ENCODE measurements at regions not wholly inside any gene's neighbourhood (a gene's known extent, or its start where the extent isn't known, plus 50 kb on each side); places are given as distances from the start of the nearest gene placed in this dataset.

- no peaks in the 10 kb centered on the region for H3K27me3 ChIP-seq (ENCODE audit: control insufficient read depth in 1 of 2, insufficient read depth in 2 of 2, low read length in 2 of 2)
- H3K4me3 ChIP-seq (ENCODE audit: low read depth in 1 of 2, low read length in 2 of 2) = no peak overlapping the region
- no peak overlapping the region for H3K27ac ChIP-seq (ENCODE audit: low read depth in 2 of 2, low read length in 1 of 2)
- no peaks in the 10 kb centered on the region for H3K4me1 ChIP-seq (ENCODE audit: control insufficient read depth in 2 of 2, insufficient read depth in 2 of 2, low read length in 1 of 2)
- H3K36me3 ChIP-seq (ENCODE audit: control insufficient read depth in 2 of 2, insufficient read depth in 2 of 2, low read length in 1 of 2) = no peaks in the 10 kb centered on the region
- H3K9me3 ChIP-seq (ENCODE audit: control insufficient read depth in 2 of 2, insufficient read depth in 1 of 2, low read depth in 1 of 2, low read length in 1 of 2) = no peaks in the 10 kb centered on the region
- 66 to 72% methylated on average over 3 of the region's 3 CpGs for WGBS, 2 donors
Measured at GRCh38 chr2:161017780-161018470, 142.3 kb upstream of the TANK start.

- Histone ChIP-seq H3K4me3 (ENCODE audit: low read depth in 1 of 2, low read length in 2 of 2) (no peak overlapping the region), H3K27me3 (ENCODE audit: control insufficient read depth in 1 of 2, insufficient read depth in 2 of 2, low read length in 2 of 2) (no peaks in the 10 kb centered on the region), H3K36me3 (ENCODE audit: control insufficient read depth in 2 of 2, insufficient read depth in 2 of 2, low read length in 1 of 2) (no peaks in the 10 kb centered on the region), H3K4me1 (ENCODE audit: control insufficient read depth in 2 of 2, insufficient read depth in 2 of 2, low read length in 1 of 2) (no peaks in the 10 kb centered on the region), H3K27ac (ENCODE audit: low read depth in 2 of 2, low read length in 1 of 2) (no peak overlapping the region), H3K9me3 (ENCODE audit: control insufficient read depth in 2 of 2, insufficient read depth in 1 of 2, low read depth in 1 of 2, low read length in 1 of 2) (no peaks in the 10 kb centered on the region)
- WGBS, 2 donors = 77 to 94% methylated on average over 5 of the region's 5 CpGs
Measured at GRCh38 chr2:161019311-161019710, 140.9 kb upstream of the TANK start.

GRCh38 chr2:161020437-161020836 lies 139.8 kb upstream of the TANK start:
- H3K27me3 ChIP-seq (ENCODE audit: control insufficient read depth in 1 of 2, insufficient read depth in 2 of 2, low read length in 2 of 2) = no peaks in the 10 kb centered on the region
- no peaks in the 10 kb centered on the region for H3K9me3 ChIP-seq (ENCODE audit: control insufficient read depth in 2 of 2, insufficient read depth in 1 of 2, low read depth in 1 of 2, low read length in 1 of 2)
- H3K4me1 ChIP-seq (ENCODE audit: control insufficient read depth in 2 of 2, insufficient read depth in 2 of 2, low read length in 1 of 2) = no peaks in the 10 kb centered on the region
- WGBS, 2 donors = 96 to 98% methylated on average over 2 of the region's 2 CpGs
- H3K36me3 ChIP-seq (ENCODE audit: control insufficient read depth in 2 of 2, insufficient read depth in 2 of 2, low read length in 1 of 2) = no peaks in the 10 kb centered on the region
- no peak overlapping the region for H3K4me3 ChIP-seq (ENCODE audit: low read depth in 1 of 2, low read length in 2 of 2)
- no peak overlapping the region for H3K27ac ChIP-seq (ENCODE audit: low read depth in 2 of 2, low read length in 1 of 2)

- WGBS, 2 donors = 93 to 95% methylated on average over 1 of the region's 1 CpG
- Histone ChIP-seq H3K9me3 (ENCODE audit: control insufficient read depth in 2 of 2, insufficient read depth in 1 of 2, low read depth in 1 of 2, low read length in 1 of 2) (no peaks in the 10 kb centered on the region), H3K27me3 (ENCODE audit: control insufficient read depth in 1 of 2, insufficient read depth in 2 of 2, low read length in 2 of 2) (no peaks in the 10 kb centered on the region), H3K36me3 (ENCODE audit: control insufficient read depth in 2 of 2, insufficient read depth in 2 of 2, low read length in 1 of 2) (no peaks in the 10 kb centered on the region), H3K27ac (ENCODE audit: low read depth in 2 of 2, low read length in 1 of 2) (no peak overlapping the region), H3K4me3 (ENCODE audit: low read depth in 1 of 2, low read length in 2 of 2) (no peak overlapping the region), H3K4me1 (ENCODE audit: control insufficient read depth in 2 of 2, insufficient read depth in 2 of 2, low read length in 1 of 2) (no peaks in the 10 kb centered on the region)
Measured at GRCh38 chr2:161028581-161028980, 131.6 kb upstream of the TANK start.

DNA sequence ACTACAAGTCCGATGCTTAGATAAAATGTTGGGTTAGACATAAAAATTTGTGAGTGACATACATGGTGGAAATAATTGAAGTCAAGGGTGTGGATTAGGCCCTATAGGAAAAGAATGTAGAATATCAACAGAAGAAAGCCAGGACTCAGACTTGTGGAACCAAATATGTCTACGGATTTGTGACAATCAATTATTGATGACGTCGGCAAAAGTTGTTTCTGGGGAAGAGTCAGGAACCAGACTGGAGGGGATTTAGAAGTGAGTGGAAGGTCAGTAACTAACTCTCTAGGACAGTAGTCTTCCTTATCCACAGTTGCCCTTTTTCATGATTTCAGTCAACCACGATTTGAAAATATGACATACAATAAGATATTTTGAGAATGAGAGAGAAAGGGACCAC lies 130.9 kb upstream of the TANK start:
- peaks cover 0 to 3% of the 10 kb centered on the region in 2 donors for H3K36me3 ChIP-seq (ENCODE audit: control insufficient read depth in 2 of 2, insufficient read depth in 2 of 2, low read length in 1 of 2)
- no peak overlapping the region for H3K27ac ChIP-seq (ENCODE audit: low read depth in 2 of 2, low read length in 1 of 2)
- no peaks in the 10 kb centered on the region for H3K9me3 ChIP-seq (ENCODE audit: control insufficient read depth in 2 of 2, insufficient read depth in 1 of 2, low read depth in 1 of 2, low read length in 1 of 2)
- WGBS, 2 donors = 96 to 97% methylated on average over 5 of the region's 5 CpGs
- H3K27me3 ChIP-seq (ENCODE audit: control insufficient read depth in 1 of 2, insufficient read depth in 2 of 2, low read length in 2 of 2) = no peaks in the 10 kb centered on the region
- H3K4me1 ChIP-seq (ENCODE audit: control insufficient read depth in 2 of 2, insufficient read depth in 2 of 2, low read length in 1 of 2) = no peaks in the 10 kb centered on the region
- no peak overlapping the region for H3K4me3 ChIP-seq (ENCODE audit: low read depth in 1 of 2, low read length in 2 of 2)

DNA sequence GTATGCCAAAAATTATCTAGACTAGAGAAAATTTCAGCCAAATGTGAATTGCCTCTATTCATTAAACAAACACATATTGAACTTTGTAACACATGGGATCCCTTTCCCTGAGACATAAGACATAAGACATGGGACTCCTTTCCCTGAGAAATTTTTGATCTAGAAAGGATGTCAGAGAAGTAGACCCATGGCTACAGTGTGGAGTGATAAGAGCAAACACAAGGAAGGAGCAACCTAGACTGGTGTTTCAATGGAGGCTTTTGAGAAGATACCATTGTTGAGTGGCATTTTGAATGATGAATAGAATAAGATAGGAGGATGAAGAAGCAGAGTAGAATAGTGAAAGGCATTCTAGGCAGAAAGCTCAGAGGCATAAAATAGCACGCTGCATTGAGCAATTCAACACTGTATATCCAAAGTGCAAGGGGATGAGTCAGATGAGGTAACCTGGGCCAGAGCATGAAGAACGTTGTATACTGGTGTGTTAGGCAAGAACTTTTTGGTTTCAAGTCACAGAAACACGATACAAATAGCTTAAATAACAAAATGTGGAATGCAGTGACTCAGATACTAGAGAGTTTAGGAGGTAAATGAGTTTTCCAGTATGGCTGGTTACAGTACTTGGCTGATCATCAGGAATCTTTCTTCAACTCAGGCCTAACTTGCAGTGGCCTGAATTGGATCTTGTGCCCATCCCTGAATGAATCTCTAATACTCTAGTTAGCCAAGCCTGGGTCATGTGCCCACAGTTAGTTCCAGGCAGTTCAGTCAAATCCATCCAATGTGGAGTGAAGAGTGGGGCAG lies 129.8 kb upstream of the TANK start:
- no peaks in the 10 kb centered on the region for H3K4me1 ChIP-seq (ENCODE audit: control insufficient read depth in 2 of 2, insufficient read depth in 2 of 2, low read length in 1 of 2)
- WGBS, 2 donors = 30 to 53% methylated on average over 3 of the region's 3 CpGs
- no peak overlapping the region for H3K4me3 ChIP-seq (ENCODE audit: low read depth in 1 of 2, low read length in 2 of 2)
- peaks cover 0 to 3% of the 10 kb centered on the region in 2 donors for H3K36me3 ChIP-seq (ENCODE audit: control insufficient read depth in 2 of 2, insufficient read depth in 2 of 2, low read length in 1 of 2)
- H3K9me3 ChIP-seq (ENCODE audit: control insufficient read depth in 2 of 2, insufficient read depth in 1 of 2, low read depth in 1 of 2, low read length in 1 of 2) = no peaks in the 10 kb centered on the region
- H3K27me3 ChIP-seq (ENCODE audit: control insufficient read depth in 1 of 2, insufficient read depth in 2 of 2, low read length in 2 of 2) = no peaks in the 10 kb centered on the region
- peak overlapping the region; percentile 67 to 74 for H3K27ac ChIP-seq (ENCODE audit: low read depth in 2 of 2, low read length in 1 of 2)

GRCh38 chr2:161031511-161031910 lies 128.7 kb upstream of the TANK start:
- H3K27me3 ChIP-seq (ENCODE audit: control insufficient read depth in 1 of 2, insufficient read depth in 2 of 2, low read length in 2 of 2) = no peaks in the 10 kb centered on the region
- peak overlapping the region in 1 of 2 donors; percentile 68 for H3K27ac ChIP-seq (ENCODE audit: low read depth in 2 of 2, low read length in 1 of 2)
- no peak overlapping the region for H3K4me3 ChIP-seq (ENCODE audit: low read depth in 1 of 2, low read length in 2 of 2)
- 93 to 97% methylated on average over 3 of the region's 3 CpGs for WGBS, 2 donors
- peaks cover 0 to 3% of the 10 kb centered on the region in 2 donors for H3K36me3 ChIP-seq (ENCODE audit: control insufficient read depth in 2 of 2, insufficient read depth in 2 of 2, low read length in 1 of 2)
- H3K9me3 ChIP-seq (ENCODE audit: control insufficient read depth in 2 of 2, insufficient read depth in 1 of 2, low read depth in 1 of 2, low read length in 1 of 2) = no peaks in the 10 kb centered on the region
- no peaks in the 10 kb centered on the region for H3K4me1 ChIP-seq (ENCODE audit: control insufficient read depth in 2 of 2, insufficient read depth in 2 of 2, low read length in 1 of 2)

DNA sequence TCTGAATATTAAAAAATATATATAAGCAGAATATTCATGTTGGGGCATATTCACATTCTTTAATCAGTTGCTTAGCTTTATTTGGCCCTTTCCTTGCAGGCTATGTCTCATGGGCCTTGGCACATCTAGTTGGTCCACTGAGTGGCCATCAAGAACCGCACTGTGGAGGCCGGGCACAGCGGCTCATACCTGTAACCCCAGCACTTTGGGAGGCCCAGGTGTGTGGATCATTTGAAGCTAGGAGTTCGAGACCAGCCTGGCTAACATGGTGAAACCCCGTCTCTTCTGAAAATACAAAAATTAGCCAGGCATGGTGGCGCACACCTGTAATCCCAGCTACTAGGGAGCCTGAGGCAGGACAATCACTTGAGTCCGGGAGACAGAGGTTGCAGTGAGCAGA lies 127.6 kb upstream of the TANK start:
- peaks cover 0 to 3% of the 10 kb centered on the region in 2 donors for H3K36me3 ChIP-seq (ENCODE audit: control insufficient read depth in 2 of 2, insufficient read depth in 2 of 2, low read length in 1 of 2)
- H3K27ac ChIP-seq (ENCODE audit: low read depth in 2 of 2, low read length in 1 of 2) = no peak overlapping the region
- H3K27me3 ChIP-seq (ENCODE audit: control insufficient read depth in 1 of 2, insufficient read depth in 2 of 2, low read length in 2 of 2) = no peaks in the 10 kb centered on the region
- no peak overlapping the region for H3K4me3 ChIP-seq (ENCODE audit: low read depth in 1 of 2, low read length in 2 of 2)
- H3K4me1 ChIP-seq (ENCODE audit: control insufficient read depth in 2 of 2, insufficient read depth in 2 of 2, low read length in 1 of 2) = no peaks in the 10 kb centered on the region
- H3K9me3 ChIP-seq (ENCODE audit: control insufficient read depth in 2 of 2, insufficient read depth in 1 of 2, low read depth in 1 of 2, low read length in 1 of 2) = no peaks in the 10 kb centered on the region
- 87 to 95% methylated on average over 7 of the region's 7 CpGs for WGBS, 2 donors

GRCh38 chr2:161033059-161033660 lies 127.1 kb upstream of the TANK start:
- Histone ChIP-seq H3K9me3 (ENCODE audit: control insufficient read depth in 2 of 2, insufficient read depth in 1 of 2, low read depth in 1 of 2, low read length in 1 of 2) (no peaks in the 10 kb centered on the region), H3K4me3 (ENCODE audit: low read depth in 1 of 2, low read length in 2 of 2) (no peak overlapping the region), H3K27ac (ENCODE audit: low read depth in 2 of 2, low read length in 1 of 2) (no peak overlapping the region), H3K36me3 (ENCODE audit: control insufficient read depth in 2 of 2, insufficient read depth in 2 of 2, low read length in 1 of 2) (peaks cover 0 to 3% of the 10 kb centered on the region in 2 donors), H3K4me1 (ENCODE audit: control insufficient read depth in 2 of 2, insufficient read depth in 2 of 2, low read length in 1 of 2) (no peaks in the 10 kb centered on the region), H3K27me3 (ENCODE audit: control insufficient read depth in 1 of 2, insufficient read depth in 2 of 2, low read length in 2 of 2) (no peaks in the 10 kb centered on the region)
- 49 to 67% methylated on average over 2 of the region's 2 CpGs for WGBS, 2 donors

Measured in esophagus (tissue), 2 donors.